D341Med (cell line): ENCODE measurements at regions not wholly inside any gene's neighbourhood (a gene's known extent, or its start where the extent isn't known, plus 50 kb on each side); places are given as distances from the start of the nearest gene placed in this dataset.

Experiments used
- DNase-seq: peaks from one replicate; pipeline ENCODE4 v3.0.0; 2012; ENCODE audit warnings: low spot score

DNA sequence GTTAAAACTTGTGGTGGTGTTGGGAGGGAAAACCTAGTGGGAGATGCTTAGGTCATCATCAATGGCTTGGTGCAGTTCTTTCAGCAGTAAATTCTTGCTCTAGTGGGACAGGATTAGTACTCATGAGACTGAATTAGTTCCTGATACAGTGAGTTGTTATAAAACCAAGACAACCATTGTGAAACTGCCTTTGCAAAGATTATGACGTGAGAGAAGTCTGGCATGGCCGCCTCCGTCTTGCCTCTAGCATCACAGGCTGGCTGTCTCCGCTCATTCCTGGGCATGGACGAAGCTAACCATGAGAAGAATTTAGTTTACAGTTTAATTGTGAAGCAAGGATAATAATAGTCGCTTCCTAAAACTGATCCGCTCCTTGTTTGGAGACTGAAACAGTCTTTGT, 186.4 kb downstream of the KIF20B start:
- no peak for DNase-seq

DNA sequence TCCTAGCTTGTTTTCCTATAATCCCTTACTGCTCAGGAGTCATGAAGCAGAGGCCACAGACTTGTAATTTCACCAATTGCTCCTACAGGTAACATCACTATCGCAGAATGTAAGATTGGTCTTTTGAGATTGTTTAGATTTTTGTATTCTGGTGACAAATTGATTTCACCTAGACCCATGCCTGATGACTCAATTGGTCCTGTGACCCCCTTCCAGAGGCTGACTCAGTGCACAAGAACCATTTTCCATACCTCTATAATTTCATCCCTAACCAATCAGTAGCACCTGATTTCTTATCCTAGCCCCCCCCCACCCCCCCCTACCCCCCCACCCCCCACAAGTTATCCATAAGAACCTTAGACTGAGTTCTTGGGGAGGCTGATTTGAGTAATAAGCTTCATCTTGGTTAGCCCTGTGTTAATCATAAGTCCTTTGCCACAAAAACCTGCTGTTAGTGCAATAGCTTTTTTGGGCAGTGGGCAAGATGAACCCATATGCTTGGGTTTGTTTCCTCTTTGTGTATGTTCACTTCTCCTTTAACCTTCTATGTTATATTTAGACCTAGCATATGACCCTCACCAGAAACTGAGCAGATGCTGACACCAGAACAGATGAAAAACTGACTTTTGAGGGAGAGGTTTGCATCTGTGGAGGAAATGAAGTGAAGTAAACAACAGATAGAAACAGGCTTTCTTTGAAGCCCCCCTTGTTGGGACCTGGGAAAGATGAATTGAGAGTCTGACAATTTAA, 187.1 kb downstream of the KIF20B start:
- no peak for DNase-seq

DNA sequence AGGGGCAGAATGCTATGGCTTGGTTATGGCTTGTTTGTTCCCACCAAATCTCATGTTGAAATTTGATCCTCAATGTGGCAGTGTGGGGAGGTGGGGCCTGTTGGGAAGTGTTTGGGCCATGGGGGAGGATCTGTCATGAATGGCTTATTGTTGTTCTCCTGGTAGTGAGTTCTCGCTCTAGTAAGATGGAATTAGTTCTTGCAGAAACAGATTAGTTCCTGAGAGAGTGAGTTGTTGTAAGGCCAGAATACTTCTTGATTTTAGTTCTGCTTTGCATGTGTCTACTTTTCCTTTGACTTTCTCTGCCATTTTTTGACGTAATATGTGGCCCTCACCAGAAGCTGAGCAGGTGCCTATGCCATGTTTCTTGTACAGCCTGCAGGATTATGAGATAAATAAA, 188.2 kb downstream of the KIF20B start:
- DNase-seq: no peak

- DNase-seq: no peak
Measured at GRCh38 chr10:89891006-89891535, 189.7 kb downstream of the KIF20B start.

GRCh38 chr10:89894051-89894450, 192.7 kb downstream of the KIF20B start:
- DNase-seq: no peak

- DNase-seq: no peak
Measured at GRCh38 chr10:89900554-89900953, 199.2 kb downstream of the KIF20B start.

GRCh38 chr10:89901895-89902294, 200.5 kb downstream of the KIF20B start:
- DNase-seq: no peak

GRCh38 chr10:89904755-89905154, 203.4 kb downstream of the KIF20B start:
- no peak for DNase-seq

DNA sequence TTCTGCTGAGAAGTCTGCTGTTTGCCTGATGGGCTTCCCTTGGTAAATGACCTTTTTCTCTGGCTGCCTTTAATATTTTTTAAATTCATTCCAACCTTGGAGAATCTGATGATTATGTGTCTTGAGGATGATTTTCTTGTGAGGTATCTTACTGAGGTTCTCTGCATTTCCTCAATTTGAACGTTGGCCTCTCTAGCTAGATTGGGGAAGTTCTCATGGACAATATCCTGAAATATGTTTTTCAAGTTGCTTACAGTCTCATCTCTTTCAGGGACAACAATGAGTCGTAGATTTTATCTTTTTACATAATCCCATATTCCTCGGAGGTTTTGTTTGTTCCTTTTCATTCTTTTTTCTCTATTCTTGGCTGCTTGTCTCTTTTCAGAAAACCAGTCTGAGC, 208.4 kb downstream of the KIF20B start:
- DNase-seq: no peak

GRCh38 chr10:89915021-89915420, 213.6 kb downstream of the KIF20B start:
- DNase-seq: no peak

- no peak for DNase-seq
Measured at GRCh38 chr10:89915968-89916367, 214.6 kb downstream of the KIF20B start.

DNA sequence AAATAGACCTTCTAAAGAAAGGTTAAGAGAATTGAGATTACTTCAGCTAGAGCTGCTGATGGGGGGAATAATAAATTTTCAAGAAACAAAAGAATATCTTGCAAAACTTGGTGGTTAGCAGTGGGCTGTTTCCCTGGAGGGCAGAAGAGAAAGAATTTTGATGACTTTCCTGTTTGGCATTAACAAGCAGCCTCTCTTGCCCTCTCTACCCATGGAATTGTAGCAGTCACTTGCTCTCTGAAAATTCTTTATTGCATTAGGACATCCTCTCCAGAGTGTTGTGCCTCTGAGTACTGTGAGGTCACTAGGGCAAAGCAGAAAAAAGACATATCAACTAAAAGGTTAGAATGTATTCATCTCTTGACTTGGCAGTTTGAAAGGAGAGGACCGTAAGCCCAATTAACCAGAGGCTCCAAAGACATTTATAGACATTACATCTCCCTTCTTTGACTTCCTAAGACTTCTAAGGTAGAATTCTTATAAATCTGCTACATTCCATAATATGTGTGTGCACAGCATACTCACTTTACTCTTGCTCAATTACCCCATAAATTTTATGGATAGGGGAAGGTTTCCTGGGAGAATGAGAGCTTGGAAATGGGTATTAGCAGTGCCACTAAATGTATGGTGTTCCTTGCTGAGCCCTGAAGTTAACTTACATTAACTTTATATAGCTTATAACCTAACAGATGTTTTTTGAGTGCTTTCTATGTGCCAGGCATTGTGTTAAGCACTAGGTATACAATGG, 215.3 kb downstream of the KIF20B start:
- DNase-seq: no peak

GRCh38 chr10:89921403-89921802, 220.0 kb downstream of the KIF20B start:
- no peak for DNase-seq

- DNase-seq: no peak
Measured at GRCh38 chr10:89923661-89924060, 222.3 kb downstream of the KIF20B start.

GRCh38 chr10:89924261-89924660, 222.9 kb downstream of the KIF20B start:
- DNase-seq: no peak

- DNase-seq: no peak
Measured at GRCh38 chr10:89926736-89927135, 225.3 kb downstream of the KIF20B start.

GRCh38 chr10:89929282-89930026, 228.1 kb downstream of the KIF20B start:
- no peak for DNase-seq

GRCh38 chr10:89937494-89937893, 236.1 kb downstream of the KIF20B start:
- DNase-seq: no peak

DNA sequence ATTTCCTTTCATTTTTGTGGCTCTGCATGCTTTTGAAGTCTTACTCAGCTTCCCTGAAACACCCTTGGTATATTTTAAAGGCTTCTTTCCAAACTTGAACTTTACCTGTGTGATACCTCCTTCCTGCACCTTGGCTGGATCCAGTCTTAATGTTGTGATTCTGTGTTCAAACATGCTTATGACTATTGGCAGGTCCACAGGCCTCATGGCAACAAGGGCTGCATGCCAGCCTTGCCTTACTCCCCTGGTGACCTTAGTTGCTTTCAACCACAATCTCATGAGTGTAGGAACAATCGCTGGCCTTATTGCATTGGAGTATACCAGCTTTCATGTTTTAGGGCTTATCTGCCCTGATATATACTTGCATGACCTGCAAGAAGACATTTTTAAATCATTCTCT, 238.7 kb downstream of the KIF20B start:
- no peak for DNase-seq

DNA sequence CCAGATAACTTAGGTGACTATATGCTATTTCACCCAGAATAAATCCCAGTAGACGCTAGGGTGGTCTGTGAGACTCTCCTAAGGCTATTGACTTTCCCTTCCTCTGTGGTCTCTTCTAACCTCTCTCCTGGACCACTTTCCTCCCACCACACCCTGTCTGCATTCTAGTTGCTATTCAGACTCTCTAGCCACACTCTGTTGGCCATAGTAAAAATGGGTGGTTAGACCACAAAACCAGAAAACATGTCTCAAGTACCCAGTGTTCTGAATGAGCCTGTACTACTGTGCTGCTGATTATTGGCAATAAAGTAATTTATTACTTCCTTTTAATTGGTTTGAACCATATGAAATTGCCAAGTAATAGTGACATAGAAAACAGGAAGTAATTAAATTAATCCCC, 240.8 kb downstream of the KIF20B start:
- DNase-seq: no peak

DNA sequence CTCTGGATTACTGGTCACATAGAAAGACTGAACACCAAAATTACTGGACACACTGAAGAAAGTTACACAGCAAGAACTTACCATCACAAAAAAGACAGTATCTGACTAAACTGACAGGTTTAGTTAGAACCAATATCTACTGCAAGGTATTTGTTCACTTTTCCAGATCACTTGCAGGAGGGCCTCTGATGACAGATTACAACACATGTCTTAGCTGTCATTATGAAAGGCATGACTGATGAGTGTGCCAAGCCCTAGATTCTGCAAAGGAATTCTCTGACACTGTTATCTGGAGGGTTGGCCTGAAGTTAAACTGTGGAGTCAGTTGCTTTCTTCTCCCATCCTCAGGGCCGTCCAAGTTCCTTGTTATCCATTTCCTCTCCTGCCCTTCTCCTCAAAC, 242.7 kb downstream of the KIF20B start:
- DNase-seq: no peak

GRCh38 chr10:89946106-89946505, 244.7 kb downstream of the KIF20B start:
- DNase-seq: no peak

- no peak for DNase-seq
Measured at GRCh38 chr10:89949496-89949895, 248.1 kb downstream of the KIF20B start.
